Caco-2 (cell line): ENCODE measurements at regions not wholly inside any gene's neighbourhood (a gene's known extent, or its start where the extent isn't known, plus 50 kb on each side); places are given as distances from the start of the nearest gene placed in this dataset.

Experiments
- BruUV-seq: library from RNA; stranded (reverse); fragments of 400-500 nt; replicated peaks from 2 replicates; lab custom pipeline; 2021; lab: Mats Ljungman, UMichigan
- CTCF ChIA-PET: fragments of 300-600 bp; sonication (Branson Sonifier 250); formaldehyde crosslinking; loops from one replicate; lab custom pipeline; 2022; ENCODE audit warnings: antibody characterized with exemption; lab: Charles Lee
- POLR2A ChIA-PET: fragments of 300-600 bp; sonication (Branson Sonifier 250); formaldehyde crosslinking; loops from one replicate; lab custom pipeline; 2022; ENCODE audit warnings: antibody characterized with exemption; lab: Charles Lee
- DNase-seq, 2 experiments: peaks; one replicate each; pipeline versions ENCODE4 v3.0.0 to v3.0.0-alpha.2; 2020 to 2022
- H3K27me3 ChIP-seq: replicated peaks from 2 replicates; pipeline ENCODE4 v1.6.0; 2011; ENCODE audit warnings: low read length; ENCODE audit not compliant: control insufficient read depth, insufficient read depth
- H3K36me3 ChIP-seq: 2 replicates; pipeline ENCODE4 v1.5.1; 2011; ENCODE audit warnings: low read length; ENCODE audit not compliant: control insufficient read depth, insufficient read depth
- H3K4me1 ChIP-seq: fragments of 250-450 bp; sonication (Bioruptor Pico); 2 replicates; pipeline ENCODE4 v1.5.1; 2020; ENCODE audit warnings: mild to moderate bottlenecking
- H3K4me3 ChIP-seq: 2 replicates; pipeline ENCODE4 v1.5.1; 2011; ENCODE audit warnings: low read depth, mild to moderate bottlenecking, control low read depth, low read length
- H3K9me3 ChIP-seq: fragments of 250-450 bp; sonication (Bioruptor Pico); 2 replicates; pipeline ENCODE4 v1.5.1; 2020; ENCODE audit warnings: mild to moderate bottlenecking, moderate library complexity
- H3K27ac Mint-ChIP-seq: one replicate; pipeline ENCODE4 v1.8.0; 2022; ENCODE audit warnings: mixed read lengths; ENCODE audit not compliant: unreplicated experiment
- H3K27me3 Mint-ChIP-seq: one replicate; pipeline ENCODE4 v1.8.0; 2022; ENCODE audit warnings: mixed read lengths; ENCODE audit not compliant: insufficient read depth, unreplicated experiment
- H3K36me3 Mint-ChIP-seq: one replicate; pipeline ENCODE4 v1.8.0; 2022; ENCODE audit warnings: mild to moderate bottlenecking, mixed read lengths; ENCODE audit not compliant: insufficient read depth, unreplicated experiment
- H3K4me1 Mint-ChIP-seq: one replicate; pipeline ENCODE4 v1.8.0; 2022; ENCODE audit warnings: low read depth, mixed read lengths; ENCODE audit not compliant: unreplicated experiment
- H3K4me3 Mint-ChIP-seq: one replicate; pipeline ENCODE4 v1.8.0; 2022; ENCODE audit warnings: mild to moderate bottlenecking, moderate library complexity, mixed read lengths; ENCODE audit not compliant: unreplicated experiment
- H3K9me3 Mint-ChIP-seq: one replicate; pipeline ENCODE4 v1.8.0; 2022; ENCODE audit warnings: mixed read lengths; ENCODE audit not compliant: unreplicated experiment
- intact Hi-C: fragments of 100-400 bp; cut with micrococcal nuclease; formaldehyde crosslinking; loops from one replicate; pipeline ENCODE4 v1.10.0; 2022; ENCODE audit not compliant: unreplicated experiment
- TF ChIP-seq, protein P1 (sequence below), 2 experiments: fragments of 200-600 bp in 1 of 2; IDR thresholded peaks; 1 replicate in 1 of 2; 2 replicates in 1 of 2; pipeline versions ENCODE4 v1.5.1 to v1.8.0; 2011 to 2022; ENCODE audit warnings: antibody characterized with exemption in 1 of 2, control low read depth in 1 of 2, inconsistent platforms in 1 of 2, low read depth in 1 of 2, low read length in 1 of 2, mild to moderate bottlenecking in 1 of 2, moderate library complexity in 1 of 2; ENCODE audit not compliant: insufficient read depth in 1 of 2, severe bottlenecking in 1 of 2, unreplicated experiment in 1 of 2

DNA sequence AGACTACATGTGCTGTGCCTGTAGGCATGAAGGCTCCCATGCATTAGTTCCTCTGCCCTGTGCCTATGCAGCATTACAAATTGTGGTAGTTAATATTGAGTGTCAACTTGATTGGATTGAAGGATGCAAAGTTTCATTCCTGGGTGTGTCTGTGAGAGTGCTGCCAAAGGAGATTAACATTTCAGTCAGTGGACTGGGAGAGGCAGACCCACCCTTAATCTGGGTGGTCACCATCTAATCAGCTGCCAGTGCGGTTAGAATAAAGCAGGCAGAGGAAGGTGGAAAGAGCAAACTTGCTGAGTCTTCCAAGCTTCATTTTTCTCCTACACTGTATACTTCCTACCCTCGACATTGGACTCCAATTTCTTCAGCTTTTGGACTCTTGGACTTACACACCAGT lies 460.2 kb upstream of the SMIM31 start:
- ChIA-PET POLR2A (no interaction called here), CTCF (no interaction called here)
- Mint-ChIP-seq H3K4me3 (no peak overlapping the region), H3K9me3 (no peaks in the 10 kb centered on the region), H3K4me1 (no peaks in the 10 kb centered on the region), H3K27me3 (peaks cover 3% of the 10 kb centered on the region), H3K36me3 (no peaks in the 10 kb centered on the region), H3K27ac (no peak overlapping the region)
- Histone ChIP-seq H3K4me1 (no peaks in the 10 kb centered on the region), H3K4me3 (no peak overlapping the region), H3K9me3 (no peaks in the 10 kb centered on the region), H3K36me3 (no peaks in the 10 kb centered on the region), H3K27me3 (no peaks in the 10 kb centered on the region; the same call in 1 of the 2 replicates)
- DNase-seq = no peak
- no TSS peak for BruUV-seq
- TF ChIP-seq, protein P1, sequence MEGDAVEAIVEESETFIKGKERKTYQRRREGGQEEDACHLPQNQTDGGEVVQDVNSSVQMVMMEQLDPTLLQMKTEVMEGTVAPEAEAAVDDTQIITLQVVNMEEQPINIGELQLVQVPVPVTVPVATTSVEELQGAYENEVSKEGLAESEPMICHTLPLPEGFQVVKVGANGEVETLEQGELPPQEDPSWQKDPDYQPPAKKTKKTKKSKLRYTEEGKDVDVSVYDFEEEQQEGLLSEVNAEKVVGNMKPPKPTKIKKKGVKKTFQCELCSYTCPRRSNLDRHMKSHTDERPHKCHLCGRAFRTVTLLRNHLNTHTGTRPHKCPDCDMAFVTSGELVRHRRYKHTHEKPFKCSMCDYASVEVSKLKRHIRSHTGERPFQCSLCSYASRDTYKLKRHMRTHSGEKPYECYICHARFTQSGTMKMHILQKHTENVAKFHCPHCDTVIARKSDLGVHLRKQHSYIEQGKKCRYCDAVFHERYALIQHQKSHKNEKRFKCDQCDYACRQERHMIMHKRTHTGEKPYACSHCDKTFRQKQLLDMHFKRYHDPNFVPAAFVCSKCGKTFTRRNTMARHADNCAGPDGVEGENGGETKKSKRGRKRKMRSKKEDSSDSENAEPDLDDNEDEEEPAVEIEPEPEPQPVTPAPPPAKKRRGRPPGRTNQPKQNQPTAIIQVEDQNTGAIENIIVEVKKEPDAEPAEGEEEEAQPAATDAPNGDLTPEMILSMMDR (IDR thresholded peaks at IDR 0.05; ENCODE audit: insufficient read depth in 1 of 2, low read depth in 1 of 2, low read length in 1 of 2, severe bottlenecking in 1 of 2, unreplicated experiment in 1 of 2) = no peak
- intact Hi-C loops = no loop called here

DNA sequence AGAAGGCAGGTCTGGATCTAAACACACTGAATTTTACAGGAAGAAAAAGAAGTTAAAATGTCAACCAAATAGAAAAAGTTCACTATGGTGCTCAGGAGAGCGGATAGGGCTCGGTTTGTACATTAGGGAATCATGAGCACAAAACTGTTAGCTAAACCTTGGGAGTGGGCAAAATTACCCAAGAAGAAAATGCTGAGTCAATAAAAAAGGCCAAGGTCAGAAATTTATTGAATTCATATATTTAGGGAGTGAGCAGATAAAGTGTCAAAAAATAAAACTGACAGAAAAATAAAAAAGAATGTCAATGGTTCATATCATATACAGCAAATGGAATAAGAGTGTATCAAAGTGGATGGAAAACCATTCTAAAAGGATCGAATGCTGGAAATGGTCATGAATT lies 452.5 kb upstream of the SMIM31 start:
- no peak for DNase-seq
- Histone ChIP-seq H3K4me1 (no peaks in the 10 kb centered on the region; the same call in 1 of the 2 replicates), H3K27me3 (no peaks in the 10 kb centered on the region; the same call in 1 of the 2 replicates), H3K4me3 (no peak overlapping the region), H3K9me3 (no peaks in the 10 kb centered on the region), H3K36me3 (no peaks in the 10 kb centered on the region)
- Mint-ChIP-seq H3K4me1 (no peaks in the 10 kb centered on the region), H3K4me3 (no peak overlapping the region), H3K9me3 (no peaks in the 10 kb centered on the region), H3K27ac (no peak overlapping the region), H3K36me3 (no peaks in the 10 kb centered on the region), H3K27me3 (no peaks in the 10 kb centered on the region)
- CTCF ChIA-PET = no interaction called here
- intact Hi-C loops = no loop called here
- no TSS peak for BruUV-seq
- TF ChIP-seq, protein P1 (IDR thresholded peaks at IDR 0.05; ENCODE audit: insufficient read depth in 1 of 2, low read depth in 1 of 2, low read length in 1 of 2, severe bottlenecking in 1 of 2, unreplicated experiment in 1 of 2) = no peak
- POLR2A ChIA-PET = no interaction called here

DNA sequence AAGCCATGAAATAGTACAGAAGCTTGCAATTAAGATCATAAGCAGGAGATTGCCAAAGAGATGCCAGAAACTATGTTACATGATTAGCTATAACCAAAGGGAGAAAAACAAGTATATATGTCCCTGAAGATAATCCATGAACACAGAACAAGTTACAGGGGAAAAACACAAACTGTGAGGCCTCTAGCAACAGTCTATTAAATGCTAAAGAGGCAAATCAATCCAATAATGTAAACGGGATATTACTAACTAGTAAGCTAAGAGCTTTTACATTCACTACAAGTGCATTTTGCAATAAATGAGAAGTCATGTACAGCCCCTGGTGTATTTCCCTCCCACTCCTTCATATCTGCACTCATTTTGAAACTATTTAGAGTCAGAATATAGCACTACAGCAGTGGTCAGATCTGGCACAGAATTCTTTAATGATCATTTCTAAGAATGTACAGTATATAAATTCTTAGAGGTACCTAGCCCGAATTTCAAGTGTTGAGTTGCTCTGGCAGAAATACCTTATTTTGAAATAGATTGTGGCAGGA lies 449.8 kb upstream of the SMIM31 start:
- no TSS peak for BruUV-seq
- Histone ChIP-seq H3K27me3 (no peaks in the 10 kb centered on the region; the same call in 1 of the 2 replicates), H3K4me3 (no peak overlapping the region), H3K9me3 (no peaks in the 10 kb centered on the region), H3K36me3 (no peaks in the 10 kb centered on the region), H3K4me1 (no peaks in the 10 kb centered on the region; the same call in 1 of the 2 replicates)
- Mint-ChIP-seq H3K27ac (no peak overlapping the region), H3K4me1 (no peaks in the 10 kb centered on the region), H3K27me3 (no peaks in the 10 kb centered on the region), H3K36me3 (no peaks in the 10 kb centered on the region), H3K4me3 (no peak overlapping the region), H3K9me3 (no peaks in the 10 kb centered on the region)
- no peak for DNase-seq
- ChIA-PET POLR2A (no interaction called here), CTCF (no interaction called here)
- TF ChIP-seq, protein P1 (IDR thresholded peaks at IDR 0.05; ENCODE audit: insufficient read depth in 1 of 2, low read depth in 1 of 2, low read length in 1 of 2, severe bottlenecking in 1 of 2, unreplicated experiment in 1 of 2) = no peak
- intact Hi-C loops = no loop called here
